HT1080 (cell line): ENCODE measurements at regions not wholly inside any gene's neighbourhood (a gene's known extent, or its start where the extent isn't known, plus 50 kb on each side); places are given as distances from the start of the nearest gene placed in this dataset.

Source experiments
- DNase-seq: peaks from one replicate; pipeline ENCODE4 v3.0.0-alpha.2; 2015; ENCODE audit warnings: low read depth

- DNase-seq, result no peak
Observed at GRCh38 chr1:232891656-232892317, 58.6 kb upstream of the NTPCR start.

GRCh38 chr1:232893481-232894313, 56.7 kb upstream of the NTPCR start:
- no peak for DNase-seq

- no peak for DNase-seq
Observed at GRCh38 chr1:232894436-232894835, 56.0 kb upstream of the NTPCR start.

GRCh38 chr1:232897949-232898465, 52.4 kb upstream of the NTPCR start:
- no peak for DNase-seq

GRCh38 chr1:232899268-232899667, 51.1 kb upstream of the NTPCR start:
- no peak for DNase-seq

- no peak for DNase-seq
Observed at GRCh38 chr1:232899839-232900238, 50.6 kb upstream of the NTPCR start.
